ENCODE measurements at regions not wholly inside any gene's neighbourhood (a gene's known extent, or its start where the extent isn't known, plus 50 kb on each side); places are given as distances from the start of the nearest gene placed in this dataset.
"Not testable (repeated sequence)": the region's sequence is repeated elsewhere in the genome, so short reads cannot be mapped to it uniquely, and the experiment has no call there.

- no peak for DNase-seq
These were observed 126.3 kb upstream of the TNRC6C start for GRCh38 chr17:77832180-77832560.

- DNase-seq: no peak
These were observed 124.7 kb upstream of the TNRC6C start for GRCh38 chr17:77833769-77834168.

- no peak for DNase-seq
These were observed 124.1 kb upstream of the TNRC6C start for GRCh38 chr17:77834170-77835115.

GRCh38 chr17:77836557-77837041, 121.9 kb upstream of the TNRC6C start:
- DNase-seq: no peak

- not testable (repeated sequence) for DNase-seq
These were observed 121.4 kb upstream of the TNRC6C start for GRCh38 chr17:77837072-77837471.

GRCh38 chr17:77837917-77838316, 120.6 kb upstream of the TNRC6C start:
- no peak for DNase-seq

GRCh38 chr17:77838748-77839697, 119.5 kb upstream of the TNRC6C start:
- no peak for DNase-seq

GRCh38 chr17:77839698-77840512, 118.6 kb upstream of the TNRC6C start:
- no peak for DNase-seq

- no peak for DNase-seq
These were observed 117.9 kb upstream of the TNRC6C start for GRCh38 chr17:77840513-77841165.

GRCh38 chr17:77841742-77842527, 116.6 kb upstream of the TNRC6C start:
- no peak for DNase-seq

- DNase-seq: no peak
These were observed 115.9 kb upstream of the TNRC6C start for GRCh38 chr17:77842528-77843147.

- DNase-seq: not testable (repeated sequence)
These were observed 115.1 kb upstream of the TNRC6C start for GRCh38 chr17:77843255-77843895.

GRCh38 chr17:77843896-77844295, 114.6 kb upstream of the TNRC6C start:
- DNase-seq: no peak

GRCh38 chr17:77844681-77845080, 113.8 kb upstream of the TNRC6C start:
- no peak for DNase-seq

- no peak for DNase-seq
These were observed 112.8 kb upstream of the TNRC6C start for GRCh38 chr17:77845541-77846225.

GRCh38 chr17:77846531-77847085, 111.9 kb upstream of the TNRC6C start:
- DNase-seq: no peak

- no peak for DNase-seq
These were observed 111.0 kb upstream of the TNRC6C start for GRCh38 chr17:77847221-77848085.

GRCh38 chr17:77848257-77848656, 110.2 kb upstream of the TNRC6C start:
- no peak for DNase-seq
